Progenitor cell of endocrine pancreas (in vitro differentiated cells): ENCODE measurements at regions not wholly inside any gene's neighbourhood (a gene's known extent, or its start where the extent isn't known, plus 50 kb on each side); places are given as distances from the start of the nearest gene placed in this dataset.

Experiments
- DNase-seq: peaks from one replicate; pipeline ENCODE4 v3.0.0; 2021; ENCODE audit warnings: low spot score; ENCODE audit not compliant: unreplicated experiment
- H3K27ac Mint-ChIP-seq: 2 replicates; pipeline ENCODE4 v1.8.0; 2021; ENCODE audit warnings: mild to moderate bottlenecking, moderate library complexity, mixed read lengths
- H3K27me3 Mint-ChIP-seq: 2 replicates; pipeline ENCODE4 v1.8.0; 2021; ENCODE audit warnings: mixed read lengths
- H3K36me3 Mint-ChIP-seq: 2 replicates; pipeline ENCODE4 v1.8.0; 2022; ENCODE audit warnings: mixed read lengths; ENCODE audit not compliant: insufficient read depth
- H3K4me1 Mint-ChIP-seq: 2 replicates; pipeline ENCODE4 v1.8.0; 2021; ENCODE audit warnings: low read depth, mixed read lengths
- H3K4me3 Mint-ChIP-seq: 2 replicates; pipeline ENCODE4 v1.8.0; 2021; ENCODE audit warnings: low read depth, mild to moderate bottlenecking, moderate library complexity, mixed read lengths
- H3K9me3 Mint-ChIP-seq: 2 replicates; pipeline ENCODE4 v1.8.0; 2021; ENCODE audit warnings: low read depth, mixed read lengths
- CTCF ChIP-seq: fragments of 200-600 bp; sonication (generic); IDR thresholded peaks from one replicate; pipeline ENCODE4 v1.5.0; 2021; ENCODE audit warnings: antibody characterized with exemption, mild to moderate bottlenecking; ENCODE audit not compliant: unreplicated experiment

DNA sequence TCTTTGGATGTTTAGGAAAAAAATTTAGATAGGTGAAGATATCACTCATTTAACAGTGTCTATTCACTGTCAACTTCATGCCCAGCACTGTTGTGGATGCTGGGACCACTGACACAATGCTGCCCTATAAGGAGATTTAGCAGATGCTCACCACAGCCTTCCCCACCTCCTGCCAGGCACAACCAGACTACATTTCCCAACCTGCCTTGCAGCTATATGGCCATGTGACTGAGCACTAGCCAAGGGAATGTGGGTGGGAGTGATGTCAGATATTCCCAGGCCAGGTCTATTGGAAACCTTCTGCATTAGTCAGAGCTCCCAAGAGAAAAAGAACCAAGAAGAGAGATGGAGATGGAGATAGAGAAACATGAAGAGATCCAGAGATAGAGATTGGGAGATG lies 302.6 kb upstream of the TAS2R1 start:
- H3K27me3 Mint-ChIP-seq: peaks cover 4% of the 10 kb centered on the region
- DNase-seq: no peak
- H3K4me3 Mint-ChIP-seq: no peak overlapping the region
- H3K9me3 Mint-ChIP-seq: no peaks in the 10 kb centered on the region
- H3K4me1 Mint-ChIP-seq: peaks cover 5% of the 10 kb centered on the region
- no peak for TF ChIP-seq CTCF
- H3K27ac Mint-ChIP-seq: no peak overlapping the region
- no peaks in the 10 kb centered on the region for H3K36me3 Mint-ChIP-seq

- H3K36me3 Mint-ChIP-seq: no peaks in the 10 kb centered on the region
- H3K4me1 Mint-ChIP-seq: peaks cover 8% of the 10 kb centered on the region
- H3K9me3 Mint-ChIP-seq: no peaks in the 10 kb centered on the region
Observed at GRCh38 chr5:9930156-9930555, 300.0 kb upstream of the TAS2R1 start.

DNA sequence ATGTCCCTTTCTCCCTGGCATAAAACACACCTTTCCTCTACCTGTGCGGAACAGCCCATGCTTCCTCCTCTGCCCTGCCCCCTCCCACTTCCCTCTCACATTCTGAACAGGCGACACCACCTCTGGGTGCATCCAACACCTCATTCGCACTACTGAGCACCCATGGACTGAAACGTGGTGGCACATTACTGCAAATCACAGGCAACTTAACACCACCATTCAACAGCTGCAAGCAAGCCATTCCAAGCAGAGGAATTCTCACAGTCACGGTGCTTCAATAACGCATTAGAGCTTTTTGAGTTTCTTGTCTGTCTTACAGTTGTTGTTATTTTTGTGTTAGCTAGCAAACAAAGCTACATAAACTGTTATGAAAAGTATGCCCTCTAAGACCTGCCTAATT lies 298.2 kb upstream of the TAS2R1 start:
- TF ChIP-seq CTCF: no peak
- Mint-ChIP-seq H3K9me3 (peaks cover 9% of the 10 kb centered on the region), H3K36me3 (no peaks in the 10 kb centered on the region), H3K27me3 (peaks cover 4% of the 10 kb centered on the region), H3K27ac (no peak overlapping the region), H3K4me3 (no peak overlapping the region), H3K4me1 (peaks cover 8% of the 10 kb centered on the region)
- DNase-seq: no peak

More at GRCh38 chr5:9930156-9930555, 300.0 kb upstream of the TAS2R1 start:
- peaks cover 4% of the 10 kb centered on the region for H3K27me3 Mint-ChIP-seq
- no peak for DNase-seq
- no peak overlapping the region for H3K27ac Mint-ChIP-seq
- no peak for TF ChIP-seq CTCF
- no peak overlapping the region for H3K4me3 Mint-ChIP-seq

DNA sequence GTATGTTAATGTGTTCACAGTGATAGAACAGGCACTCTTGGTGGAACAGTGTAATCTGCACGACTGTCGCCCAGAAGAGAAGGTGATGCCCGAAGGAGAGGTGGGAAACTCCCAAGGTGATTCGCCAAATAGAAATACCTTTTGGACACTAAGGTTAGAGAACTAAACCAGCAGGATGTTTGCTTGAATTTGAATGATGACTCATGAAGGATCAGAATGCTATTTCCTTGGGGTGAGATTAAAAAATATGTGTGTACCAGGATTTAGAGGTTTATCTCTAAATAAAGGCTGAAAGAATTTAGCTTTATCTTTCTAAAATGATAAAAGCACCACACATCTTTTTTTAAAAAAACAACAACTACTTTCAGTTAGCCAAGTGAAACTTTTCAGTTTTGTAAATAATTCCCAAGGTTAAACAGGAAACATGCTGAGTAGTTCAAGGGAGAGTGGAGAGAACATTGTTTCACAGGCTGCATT lies 297.4 kb upstream of the TAS2R1 start:
- no peak for TF ChIP-seq CTCF
- H3K4me1 Mint-ChIP-seq: peaks cover 8% of the 10 kb centered on the region
- peaks cover 4% of the 10 kb centered on the region for H3K27me3 Mint-ChIP-seq
- peaks cover 12% of the 10 kb centered on the region for H3K9me3 Mint-ChIP-seq
- no peak overlapping the region for H3K27ac Mint-ChIP-seq
- no peak overlapping the region for H3K4me3 Mint-ChIP-seq
- no peaks in the 10 kb centered on the region for H3K36me3 Mint-ChIP-seq
- no peak for DNase-seq

GRCh38 chr5:9927106-9927505 lies 297.0 kb upstream of the TAS2R1 start:
- peaks cover 8% of the 10 kb centered on the region for H3K4me1 Mint-ChIP-seq
- no peak overlapping the region for H3K27ac Mint-ChIP-seq
- no peaks in the 10 kb centered on the region for H3K36me3 Mint-ChIP-seq

More at GRCh38 chr5:9927106-9927505, 297.0 kb upstream of the TAS2R1 start:
- DNase-seq: no peak
- no peak overlapping the region for H3K4me3 Mint-ChIP-seq
- peaks cover 4% of the 10 kb centered on the region for H3K27me3 Mint-ChIP-seq
- peaks cover 12% of the 10 kb centered on the region for H3K9me3 Mint-ChIP-seq
- no peak for TF ChIP-seq CTCF
